Nucleus accumbens (tissue), 56 donors: ENCODE measurements at regions not wholly inside any gene's neighbourhood (a gene's known extent, or its start where the extent isn't known, plus 50 kb on each side); places are given as distances from the start of the nearest gene placed in this dataset.

Source experiments
- DNase-seq, 56 donors: peaks; one replicate each; lab custom pipeline; 2025; lab: John Stamatoyannopoulos, UW

DNA sequence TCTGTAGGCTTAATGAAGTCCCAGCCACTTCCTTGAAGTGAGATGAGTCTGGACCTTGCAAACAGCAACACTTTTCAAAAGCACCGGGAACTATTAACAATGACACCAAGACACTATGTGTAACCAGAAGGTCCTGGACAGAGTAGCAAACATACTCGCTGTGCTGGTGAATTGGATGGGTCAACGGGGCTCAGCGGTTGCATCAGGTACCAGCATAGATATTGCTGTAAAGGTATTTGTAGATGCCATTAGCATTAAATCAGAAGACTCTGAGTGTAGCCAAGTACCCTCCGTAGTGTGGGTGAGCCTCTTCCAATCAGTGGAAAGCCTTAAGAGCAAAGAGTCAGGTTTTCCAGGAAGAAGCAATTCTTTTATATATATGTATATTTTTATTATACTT, 140.5 kb downstream of the IRX2 start:
- DNase-seq = no peak

DNA sequence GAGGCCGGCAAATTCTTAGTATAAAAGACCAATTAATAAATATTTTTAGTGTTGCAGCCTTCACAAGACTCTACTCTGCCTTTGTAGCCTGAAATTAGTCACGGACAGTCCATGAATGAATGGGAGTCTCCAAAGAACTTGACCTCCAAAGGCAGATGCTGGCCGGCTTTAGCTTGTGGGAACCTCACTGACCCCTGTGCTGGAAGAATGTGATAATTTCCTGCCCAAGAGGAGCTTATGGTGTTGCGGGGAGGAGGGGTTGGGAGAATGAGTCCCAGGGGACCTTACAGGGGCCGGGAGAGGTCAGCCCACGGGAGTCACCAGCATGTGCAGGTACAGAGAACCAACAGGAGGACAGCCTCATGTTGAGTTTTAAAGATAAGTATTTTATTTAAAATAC, 143.1 kb downstream of the IRX2 start:
- no peak for DNase-seq

DNA sequence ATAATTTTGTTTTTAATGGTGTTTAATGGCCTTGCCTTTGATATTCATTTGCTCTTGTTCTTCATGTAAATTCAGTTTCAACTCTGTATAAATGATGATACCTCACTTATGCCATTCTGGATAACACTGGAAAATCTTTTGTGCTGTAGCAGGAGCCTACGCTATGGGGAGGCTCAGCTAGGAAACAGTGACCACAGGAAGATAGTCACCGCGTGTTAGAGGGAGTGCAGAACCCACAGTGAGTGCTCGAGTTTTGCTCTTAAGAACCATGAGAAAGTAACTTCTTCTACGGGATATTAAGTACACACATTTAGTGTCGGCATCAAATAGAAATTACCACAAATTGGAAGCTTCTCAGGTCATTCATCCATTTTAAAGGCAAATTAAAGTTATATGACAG, 143.9 kb downstream of the IRX2 start:
- DNase-seq = no peak

- no peak for DNase-seq
Observed at GRCh38 chr5:2603272-2603575, 148.3 kb downstream of the IRX2 start.

DNA sequence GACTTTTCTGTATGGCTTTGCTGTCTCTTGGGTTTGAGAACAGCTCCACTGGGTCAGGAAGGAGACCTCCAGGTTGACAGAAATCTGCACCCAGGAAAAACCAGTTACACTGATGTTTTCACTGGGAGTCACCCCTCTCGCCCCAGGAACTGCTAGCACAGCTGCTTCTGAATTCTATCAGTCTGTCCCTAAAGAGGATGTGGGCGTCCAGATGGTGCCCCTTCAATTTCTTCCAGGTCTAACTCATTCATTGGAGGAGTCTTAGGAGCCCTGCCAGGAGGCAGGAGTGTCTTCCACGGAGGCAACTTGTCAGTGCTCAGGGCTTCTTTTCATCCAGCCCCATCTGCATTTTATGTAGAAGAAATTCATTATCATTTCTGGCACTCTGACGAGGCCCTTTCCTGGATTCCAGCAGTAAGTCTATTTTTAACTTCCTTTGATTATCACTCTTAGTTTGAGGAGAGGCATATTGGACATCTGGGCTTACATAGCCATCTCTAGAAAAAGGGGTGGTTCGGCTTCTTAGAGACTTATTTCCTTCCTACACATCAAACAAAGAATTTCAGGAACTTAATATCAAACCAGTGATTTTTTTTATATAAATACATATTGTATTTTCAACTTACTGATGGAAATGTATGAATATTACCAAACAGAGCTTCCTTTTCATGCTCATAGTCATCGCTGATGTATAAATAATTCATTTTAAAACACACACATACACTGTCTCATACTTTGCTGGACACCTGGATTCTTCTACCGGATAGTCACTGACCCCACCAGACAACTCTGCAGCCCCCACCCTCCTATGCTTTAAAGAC, 148.8 kb downstream of the IRX2 start:
- DNase-seq = no peak

GRCh38 chr5:2598503-2598902, 153.0 kb downstream of the IRX2 start:
- DNase-seq = no peak

DNA sequence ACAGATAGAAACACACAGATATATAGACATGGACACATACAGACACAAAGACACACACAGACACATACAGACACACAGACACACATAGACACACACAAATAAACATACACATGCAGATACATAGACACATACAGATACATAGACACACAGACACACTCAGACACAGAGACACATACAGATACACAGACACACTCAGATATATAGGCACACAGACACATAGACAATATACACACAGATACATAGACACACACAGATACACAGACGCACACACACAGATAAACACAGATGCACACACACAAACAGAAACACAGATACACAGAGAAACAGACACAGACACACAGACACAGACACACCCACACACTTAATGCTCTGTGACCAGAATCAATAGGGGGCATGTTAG, 156.8 kb downstream of the IRX2 start:
- DNase-seq = no peak

- no peak for DNase-seq
Observed at GRCh38 chr5:2592766-2593165, 158.7 kb downstream of the IRX2 start.

- DNase-seq = no peak
Observed at GRCh38 chr5:2591777-2592453, 159.6 kb downstream of the IRX2 start.

DNA sequence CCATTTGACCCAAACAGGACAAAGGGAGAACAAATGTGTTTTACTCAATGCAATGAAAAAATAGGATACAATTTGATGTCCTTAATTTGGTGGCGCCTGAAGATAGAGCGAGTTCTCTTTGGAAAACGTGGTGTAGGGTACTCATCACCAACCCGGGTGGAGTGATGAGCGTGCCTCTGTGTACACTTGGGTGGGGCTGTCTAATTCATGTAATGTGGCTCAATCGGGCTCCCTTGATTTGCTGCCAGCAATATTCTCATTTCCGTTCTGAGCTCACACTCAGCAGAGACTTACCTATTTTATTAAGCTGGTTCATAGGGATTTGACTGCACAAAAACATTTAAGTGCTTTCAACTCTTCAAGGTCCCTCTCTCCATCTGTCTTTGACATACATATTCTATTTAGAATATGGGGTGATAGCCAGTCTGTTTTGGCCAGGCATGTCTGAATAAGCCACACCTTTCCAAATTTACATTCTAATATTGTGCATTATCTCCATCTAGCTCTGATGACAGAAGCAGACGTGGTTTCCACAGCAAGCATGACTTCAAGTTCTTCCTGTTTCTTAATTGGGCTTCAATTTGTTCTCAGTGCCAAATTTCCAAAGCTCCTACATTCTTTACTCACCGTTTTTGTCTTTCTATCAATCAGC, 162.5 kb downstream of the IRX2 start:
- no peak for DNase-seq

DNA sequence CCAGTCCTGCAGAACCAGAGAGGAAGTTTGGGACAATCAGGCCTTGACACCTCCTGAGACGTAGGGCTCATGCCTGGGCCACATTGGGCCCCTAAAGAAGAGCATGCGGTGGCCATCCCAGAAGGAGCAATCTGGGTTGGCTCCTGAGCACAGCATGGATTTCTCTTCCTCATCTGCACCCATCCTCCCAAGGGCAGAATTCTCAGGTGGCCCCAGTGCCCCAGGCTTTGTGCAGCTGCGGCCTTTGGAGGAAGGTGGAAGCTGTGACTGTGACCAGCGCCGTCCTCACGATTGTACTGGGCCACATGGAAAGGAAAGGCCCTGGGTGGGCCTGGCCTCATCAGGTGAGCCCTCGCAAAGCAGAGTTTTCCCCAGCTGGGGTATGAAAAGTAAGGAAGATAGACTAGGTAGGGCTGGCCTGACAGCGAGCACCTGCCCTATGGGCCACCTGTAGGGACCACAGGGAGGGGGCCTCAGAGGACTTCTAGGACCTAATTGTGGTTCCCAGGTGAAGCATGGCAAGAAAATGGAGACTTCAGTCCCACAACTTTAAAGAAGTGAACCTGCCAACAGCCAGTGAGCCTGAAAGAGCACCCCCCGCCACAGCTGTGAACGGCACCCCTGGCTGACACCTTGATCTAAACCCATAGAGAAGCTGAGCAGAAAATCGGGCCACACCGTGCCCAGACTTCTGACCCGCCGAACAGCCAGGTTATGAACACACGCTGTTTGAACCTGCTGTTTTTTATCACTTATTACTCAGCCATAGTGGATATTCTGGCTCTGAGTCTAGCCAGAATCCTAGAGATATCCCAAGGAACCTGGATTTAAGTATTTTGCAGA, 164.1 kb downstream of the IRX2 start:
- DNase-seq = no peak

- no peak for DNase-seq
Observed at GRCh38 chr5:2586016-2586715, 165.3 kb downstream of the IRX2 start.

- DNase-seq = no peak
Observed at GRCh38 chr5:2584579-2585269, 166.8 kb downstream of the IRX2 start.

- DNase-seq = no peak
Observed at GRCh38 chr5:2582507-2582906, 169.0 kb downstream of the IRX2 start.

- DNase-seq = no peak
Observed at GRCh38 chr5:2582106-2582505, 169.4 kb downstream of the IRX2 start.

GRCh38 chr5:2581418-2581817, 170.1 kb downstream of the IRX2 start:
- DNase-seq = no peak

- DNase-seq = peak in 3 of 56 donors; percentile 2 to 15 (median 10)
Observed at GRCh38 chr5:2579126-2579525, 172.4 kb downstream of the IRX2 start.

GRCh38 chr5:2577312-2578036, 174.0 kb downstream of the IRX2 start:
- DNase-seq = no peak

GRCh38 chr5:2576823-2577222, 174.7 kb downstream of the IRX2 start:
- DNase-seq = no peak
